Uterus (tissue), 2 donors: ENCODE measurements at regions not wholly inside any gene's neighbourhood (a gene's known extent, or its start where the extent isn't known, plus 50 kb on each side); places are given as distances from the start of the nearest gene placed in this dataset.

ENCODE experiments used
- POLR2A ChIP-seq, 2 donors: fragments of 450-650 bp; IDR thresholded peaks; one replicate each; pipeline ENCODE4 v1.6.1; 2016; ENCODE audit warnings: antibody characterized with exemption in 2 of 2, mild to moderate bottlenecking in 1 of 2, moderate library complexity in 1 of 2
- TF ChIP-seq, protein P1 (sequence below), 4 experiments: fragments of 200-600 bp in 2 of 4; fragments of 450-650 bp in 2 of 4; sonication (generic) in 2 of 4; IDR thresholded peaks; one replicate each; pipeline ENCODE4 v1.5.1; 2016 to 2019; ENCODE audit warnings: antibody characterized with exemption in 4 of 4, mild to moderate bottlenecking in 2 of 4, moderate library complexity in 1 of 4

DNA sequence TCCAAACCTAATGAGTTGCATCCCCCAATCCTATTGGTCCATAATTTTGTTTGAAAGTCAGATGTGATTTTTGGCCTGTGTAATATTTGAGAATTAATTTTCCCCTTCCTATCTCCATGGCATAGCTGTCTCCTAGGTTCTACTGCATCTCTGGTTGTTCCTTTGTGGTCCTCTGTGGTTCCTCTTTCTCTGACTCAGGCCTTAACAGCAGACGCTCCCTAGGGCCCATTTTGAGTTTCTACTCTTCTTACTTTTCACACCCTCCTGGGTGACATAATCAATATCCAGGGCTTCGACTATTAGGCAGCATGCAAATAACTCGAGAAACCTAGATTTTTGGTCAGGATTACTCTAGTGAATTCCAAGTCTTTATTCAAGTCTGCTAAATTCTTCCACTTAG lies 160.7 kb downstream of the RFC3 start:
- TF ChIP-seq, protein P1, sequence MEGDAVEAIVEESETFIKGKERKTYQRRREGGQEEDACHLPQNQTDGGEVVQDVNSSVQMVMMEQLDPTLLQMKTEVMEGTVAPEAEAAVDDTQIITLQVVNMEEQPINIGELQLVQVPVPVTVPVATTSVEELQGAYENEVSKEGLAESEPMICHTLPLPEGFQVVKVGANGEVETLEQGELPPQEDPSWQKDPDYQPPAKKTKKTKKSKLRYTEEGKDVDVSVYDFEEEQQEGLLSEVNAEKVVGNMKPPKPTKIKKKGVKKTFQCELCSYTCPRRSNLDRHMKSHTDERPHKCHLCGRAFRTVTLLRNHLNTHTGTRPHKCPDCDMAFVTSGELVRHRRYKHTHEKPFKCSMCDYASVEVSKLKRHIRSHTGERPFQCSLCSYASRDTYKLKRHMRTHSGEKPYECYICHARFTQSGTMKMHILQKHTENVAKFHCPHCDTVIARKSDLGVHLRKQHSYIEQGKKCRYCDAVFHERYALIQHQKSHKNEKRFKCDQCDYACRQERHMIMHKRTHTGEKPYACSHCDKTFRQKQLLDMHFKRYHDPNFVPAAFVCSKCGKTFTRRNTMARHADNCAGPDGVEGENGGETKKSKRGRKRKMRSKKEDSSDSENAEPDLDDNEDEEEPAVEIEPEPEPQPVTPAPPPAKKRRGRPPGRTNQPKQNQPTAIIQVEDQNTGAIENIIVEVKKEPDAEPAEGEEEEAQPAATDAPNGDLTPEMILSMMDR (IDR thresholded peaks at IDR 0.05), result no peak
- no peak for TF ChIP-seq POLR2A (IDR thresholded peaks at IDR 0.05)
